Activated CD4-positive, alpha-beta T cell treated with anti-CD3 and anti-CD28 coated beads for 48 hours (primary cell): ENCODE measurements at regions not wholly inside any gene's neighbourhood (a gene's known extent, or its start where the extent isn't known, plus 50 kb on each side); places are given as distances from the start of the nearest gene placed in this dataset.
"Not testable (repeated sequence)": the region's sequence is repeated elsewhere in the genome, so short reads cannot be mapped to it uniquely, and the experiment has no call there.

Experiments
- DNase-seq: peaks from one replicate; pipeline ENCODE4 v3.0.0-alpha.2; 2020

DNA sequence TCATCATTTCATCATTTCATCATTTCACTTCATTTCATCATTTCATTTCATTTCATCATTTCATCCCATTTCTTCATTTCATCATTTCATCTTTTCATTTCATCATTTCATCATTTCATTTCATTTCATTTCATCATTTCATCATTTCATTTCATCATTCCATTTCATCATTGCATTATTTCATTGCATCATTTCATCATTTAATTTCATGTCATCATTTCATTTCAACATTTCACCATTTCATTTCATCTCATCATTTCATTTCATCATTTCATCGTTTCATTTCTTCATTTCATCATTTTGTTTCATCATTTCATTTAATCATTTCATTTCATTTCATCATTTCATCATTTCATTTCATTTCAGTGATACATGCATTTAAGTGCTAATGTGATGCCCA is 166.9 kb upstream of the TP53TG3 start:
- not testable (repeated sequence) for DNase-seq

DNA sequence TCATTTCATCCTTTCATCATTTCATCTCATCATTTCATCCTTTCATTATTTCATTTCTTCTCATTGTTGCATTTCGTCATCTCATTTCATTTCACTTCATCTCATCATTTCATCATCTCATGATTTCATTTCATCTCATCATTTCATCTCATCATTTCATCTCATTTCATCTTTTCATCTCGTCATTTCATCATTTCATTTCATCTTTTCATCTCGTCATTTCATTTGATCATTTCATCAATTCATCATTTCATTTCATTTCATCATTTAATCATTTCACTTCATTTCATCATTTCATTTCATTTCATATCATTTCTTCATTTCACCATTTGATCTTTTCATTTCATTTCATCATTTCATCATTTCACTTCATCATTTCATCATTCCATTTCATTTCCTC is 131.3 kb upstream of the TP53TG3 start:
- not testable (repeated sequence) for DNase-seq

DNA sequence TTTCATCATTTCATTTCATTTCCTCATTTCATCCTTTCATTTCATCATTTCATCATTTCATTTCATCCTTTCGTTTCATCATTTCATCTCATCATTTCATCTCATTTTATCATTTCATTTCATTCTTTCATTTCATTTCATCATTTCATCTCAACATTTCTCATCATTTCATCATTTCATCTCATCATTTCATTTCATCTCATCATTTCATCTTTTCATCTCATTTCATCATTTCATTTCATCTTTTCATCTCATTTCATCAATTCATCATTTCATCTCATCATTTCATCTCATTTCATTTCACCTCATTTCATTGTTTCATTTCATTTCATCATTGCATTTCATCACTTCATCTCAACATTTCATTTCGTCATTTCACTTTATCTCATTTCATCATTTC is 129.7 kb upstream of the TP53TG3 start:
- not testable (repeated sequence) for DNase-seq
